ENCODE measurements at regions not wholly inside any gene's neighbourhood (a gene's known extent, or its start where the extent isn't known, plus 50 kb on each side); places are given as distances from the start of the nearest gene placed in this dataset.

DNA sequence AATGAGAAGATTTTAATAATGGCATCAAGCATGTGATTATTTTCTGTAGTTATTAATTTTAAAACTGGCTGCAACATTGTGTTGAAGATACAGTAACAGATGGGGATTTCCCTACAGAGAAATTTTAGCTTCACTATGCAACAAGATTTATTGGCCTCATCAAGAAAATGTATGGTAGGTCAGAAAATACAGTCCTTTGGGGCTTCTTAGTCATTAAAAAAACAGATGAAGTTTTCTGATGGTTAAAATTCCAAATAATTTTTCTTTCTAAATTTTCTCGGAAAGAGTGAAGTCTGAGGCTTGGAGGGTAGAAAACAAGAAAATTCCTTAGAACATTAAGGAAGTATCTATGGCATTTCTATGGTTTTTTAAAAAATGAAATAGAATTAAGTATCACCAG, 1790.8 kb upstream of the PCDH20 start:
- Histone ChIP-seq H3K27ac (ENCODE audit: low read depth in 1 of 2, low read length in 2 of 2) (no peak overlapping the region), H3K4me3 (ENCODE audit: low read depth in 1 of 3, low read length in 3 of 3) (no peak overlapping the region), H3K4me1 (ENCODE audit: control insufficient read depth in 4 of 4, insufficient read depth in 4 of 4, low read length in 3 of 4) (no peaks in the 10 kb centered on the region), H3K36me3 (ENCODE audit: control insufficient read depth in 4 of 4, insufficient read depth in 3 of 4, low read depth in 1 of 4, low read length in 3 of 4) (no peaks in the 10 kb centered on the region), H3K9me3 (ENCODE audit: control insufficient read depth in 4 of 4, low read length in 3 of 4) (no peaks in the 10 kb centered on the region), H3K9ac (ENCODE audit: low read depth in 1 of 2, low read length in 2 of 2) (no peak overlapping the region), H3K27me3 (ENCODE audit: control insufficient read depth in 4 of 4, insufficient read depth in 4 of 4, low read length in 3 of 4) (peaks cover 0 to 2% (median 0%) of the 10 kb centered on the region in 4 donors)
- whole genome bisulfite sequencing: 80% methylated on average over 1 of the region's 1 CpG
- TF ChIP-seq RXRA (IDR thresholded peaks at IDR 0.05) (no peak), FOXA2 (IDR thresholded peaks at IDR 0.05) (no peak), HNF4A (conservative IDR thresholded peaks at IDR 0.05) (no peak), SP1 (IDR thresholded peaks at IDR 0.05) (no peak), HNF4G (IDR thresholded peaks at IDR 0.05) (no peak), JUND (IDR thresholded peaks at IDR 0.05) (no peak), TAF1 (conservative IDR thresholded peaks at IDR 0.05) (no peak), YY1 (IDR thresholded peaks at IDR 0.05) (no peak), RAD21 (IDR thresholded peaks at IDR 0.05) (no peak), FOXA1 (IDR thresholded peaks at IDR 0.05) (no peak), NR2F2 (IDR thresholded peaks at IDR 0.05) (no peak), GABPA (IDR thresholded peaks at IDR 0.05 in 1 of 2, conservative IDR thresholded peaks at IDR 0.05 in 1 of 2) (no peak), EGR1 (IDR thresholded peaks at IDR 0.05; ENCODE audit: low read depth in 2 of 2) (no peak)
- TF ChIP-seq, protein P1, sequence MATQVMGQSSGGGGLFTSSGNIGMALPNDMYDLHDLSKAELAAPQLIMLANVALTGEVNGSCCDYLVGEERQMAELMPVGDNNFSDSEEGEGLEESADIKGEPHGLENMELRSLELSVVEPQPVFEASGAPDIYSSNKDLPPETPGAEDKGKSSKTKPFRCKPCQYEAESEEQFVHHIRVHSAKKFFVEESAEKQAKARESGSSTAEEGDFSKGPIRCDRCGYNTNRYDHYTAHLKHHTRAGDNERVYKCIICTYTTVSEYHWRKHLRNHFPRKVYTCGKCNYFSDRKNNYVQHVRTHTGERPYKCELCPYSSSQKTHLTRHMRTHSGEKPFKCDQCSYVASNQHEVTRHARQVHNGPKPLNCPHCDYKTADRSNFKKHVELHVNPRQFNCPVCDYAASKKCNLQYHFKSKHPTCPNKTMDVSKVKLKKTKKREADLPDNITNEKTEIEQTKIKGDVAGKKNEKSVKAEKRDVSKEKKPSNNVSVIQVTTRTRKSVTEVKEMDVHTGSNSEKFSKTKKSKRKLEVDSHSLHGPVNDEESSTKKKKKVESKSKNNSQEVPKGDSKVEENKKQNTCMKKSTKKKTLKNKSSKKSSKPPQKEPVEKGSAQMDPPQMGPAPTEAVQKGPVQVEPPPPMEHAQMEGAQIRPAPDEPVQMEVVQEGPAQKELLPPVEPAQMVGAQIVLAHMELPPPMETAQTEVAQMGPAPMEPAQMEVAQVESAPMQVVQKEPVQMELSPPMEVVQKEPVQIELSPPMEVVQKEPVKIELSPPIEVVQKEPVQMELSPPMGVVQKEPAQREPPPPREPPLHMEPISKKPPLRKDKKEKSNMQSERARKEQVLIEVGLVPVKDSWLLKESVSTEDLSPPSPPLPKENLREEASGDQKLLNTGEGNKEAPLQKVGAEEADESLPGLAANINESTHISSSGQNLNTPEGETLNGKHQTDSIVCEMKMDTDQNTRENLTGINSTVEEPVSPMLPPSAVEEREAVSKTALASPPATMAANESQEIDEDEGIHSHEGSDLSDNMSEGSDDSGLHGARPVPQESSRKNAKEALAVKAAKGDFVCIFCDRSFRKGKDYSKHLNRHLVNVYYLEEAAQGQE (IDR thresholded peaks at IDR 0.05): no peak
- TF ChIP-seq, protein P2, sequence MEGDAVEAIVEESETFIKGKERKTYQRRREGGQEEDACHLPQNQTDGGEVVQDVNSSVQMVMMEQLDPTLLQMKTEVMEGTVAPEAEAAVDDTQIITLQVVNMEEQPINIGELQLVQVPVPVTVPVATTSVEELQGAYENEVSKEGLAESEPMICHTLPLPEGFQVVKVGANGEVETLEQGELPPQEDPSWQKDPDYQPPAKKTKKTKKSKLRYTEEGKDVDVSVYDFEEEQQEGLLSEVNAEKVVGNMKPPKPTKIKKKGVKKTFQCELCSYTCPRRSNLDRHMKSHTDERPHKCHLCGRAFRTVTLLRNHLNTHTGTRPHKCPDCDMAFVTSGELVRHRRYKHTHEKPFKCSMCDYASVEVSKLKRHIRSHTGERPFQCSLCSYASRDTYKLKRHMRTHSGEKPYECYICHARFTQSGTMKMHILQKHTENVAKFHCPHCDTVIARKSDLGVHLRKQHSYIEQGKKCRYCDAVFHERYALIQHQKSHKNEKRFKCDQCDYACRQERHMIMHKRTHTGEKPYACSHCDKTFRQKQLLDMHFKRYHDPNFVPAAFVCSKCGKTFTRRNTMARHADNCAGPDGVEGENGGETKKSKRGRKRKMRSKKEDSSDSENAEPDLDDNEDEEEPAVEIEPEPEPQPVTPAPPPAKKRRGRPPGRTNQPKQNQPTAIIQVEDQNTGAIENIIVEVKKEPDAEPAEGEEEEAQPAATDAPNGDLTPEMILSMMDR (IDR thresholded peaks at IDR 0.05; ENCODE audit: low read depth, low read length, missing input control): no peak
- TF ChIP-seq, protein P3, sequence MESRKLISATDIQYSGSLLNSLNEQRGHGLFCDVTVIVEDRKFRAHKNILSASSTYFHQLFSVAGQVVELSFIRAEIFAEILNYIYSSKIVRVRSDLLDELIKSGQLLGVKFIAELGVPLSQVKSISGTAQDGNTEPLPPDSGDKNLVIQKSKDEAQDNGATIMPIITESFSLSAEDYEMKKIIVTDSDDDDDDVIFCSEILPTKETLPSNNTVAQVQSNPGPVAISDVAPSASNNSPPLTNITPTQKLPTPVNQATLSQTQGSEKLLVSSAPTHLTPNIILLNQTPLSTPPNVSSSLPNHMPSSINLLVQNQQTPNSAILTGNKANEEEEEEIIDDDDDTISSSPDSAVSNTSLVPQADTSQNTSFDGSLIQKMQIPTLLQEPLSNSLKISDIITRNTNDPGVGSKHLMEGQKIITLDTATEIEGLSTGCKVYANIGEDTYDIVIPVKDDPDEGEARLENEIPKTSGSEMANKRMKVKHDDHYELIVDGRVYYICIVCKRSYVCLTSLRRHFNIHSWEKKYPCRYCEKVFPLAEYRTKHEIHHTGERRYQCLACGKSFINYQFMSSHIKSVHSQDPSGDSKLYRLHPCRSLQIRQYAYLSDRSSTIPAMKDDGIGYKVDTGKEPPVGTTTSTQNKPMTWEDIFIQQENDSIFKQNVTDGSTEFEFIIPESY (IDR thresholded peaks at IDR 0.05): no peak
- TF ChIP-seq, protein P4, sequence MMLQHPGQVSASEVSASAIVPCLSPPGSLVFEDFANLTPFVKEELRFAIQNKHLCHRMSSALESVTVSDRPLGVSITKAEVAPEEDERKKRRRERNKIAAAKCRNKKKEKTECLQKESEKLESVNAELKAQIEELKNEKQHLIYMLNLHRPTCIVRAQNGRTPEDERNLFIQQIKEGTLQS (IDR thresholded peaks at IDR 0.05): no peak
- TF ChIP-seq, protein P5, sequence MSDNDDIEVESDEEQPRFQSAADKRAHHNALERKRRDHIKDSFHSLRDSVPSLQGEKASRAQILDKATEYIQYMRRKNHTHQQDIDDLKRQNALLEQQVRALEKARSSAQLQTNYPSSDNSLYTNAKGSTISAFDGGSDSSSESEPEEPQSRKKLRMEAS (IDR thresholded peaks at IDR 0.05): no peak
- no peak for DNase-seq (ENCODE audit: low spot score)

Data from liver (tissue), 8 donors.